B cell (primary cell): ENCODE measurements at regions not wholly inside any gene's neighbourhood (a gene's known extent, or its start where the extent isn't known, plus 50 kb on each side); places are given as distances from the start of the nearest gene placed in this dataset.
"Not testable (repeated sequence)": the region's sequence is repeated elsewhere in the genome, so short reads cannot be mapped to it uniquely, and the experiment has no call there.

ENCODE experiments used
- ATAC-seq: fragments of 200-7000 bp; cut with Tn5 transposase; one replicate; pipeline ENCODE4 v1.10.0; 2021; ENCODE audit warnings: low read depth, mild to moderate bottlenecking, moderate number of reproducible peaks, moderate library complexity
- CTCF ChIA-PET: fragments of 350-600 bp; sonication (Branson Sonifier 250); formaldehyde crosslinking; loops from one replicate; lab custom pipeline; 2021; ENCODE audit warnings: antibody characterized with exemption, inconsistent platforms; lab: Charles Lee
- POLR2A ChIA-PET: fragments of 350-600 bp; sonication (Branson Sonifier 250); formaldehyde crosslinking; loops from one replicate; lab custom pipeline; 2021; ENCODE audit warnings: antibody characterized with exemption; lab: Charles Lee
- DNase-seq: peaks from one replicate; pipeline ENCODE4 v3.0.0; 2013
- H2AFZ ChIP-seq: 2 replicates; pipeline ENCODE4 v1.6.1; 2012; ENCODE audit warnings: mild to moderate bottlenecking, low read depth, low read length; ENCODE audit not compliant: insufficient read depth, poor library complexity, severe bottlenecking
- H3K27ac ChIP-seq, 2 donors: 1 replicate in 1 of 2; 2 replicates in 1 of 2; pipeline ENCODE4 v1.5.1; 2012 to 2013; ENCODE audit warnings: low read length in 2 of 2, mild to moderate bottlenecking in 2 of 2, moderate library complexity in 1 of 2
- H3K27me3 ChIP-seq, 4 experiments: fragments of 200-600 bp in 1 of 4; sonication (generic) in 1 of 4; replicated peaks in 1 of 4; 1 replicate in 2 of 4; 2 replicates in 2 of 4; pipeline versions ENCODE4 v1.6.1 to v1.7.0; 2013 to 2016; ENCODE audit warnings: low read length in 3 of 4, mild to moderate bottlenecking in 2 of 4, mixed read lengths in 1 of 4, moderate library complexity in 1 of 4; ENCODE audit not compliant: insufficient read depth in 4 of 4, control insufficient read depth in 3 of 4; ENCODE audit errors: control extremely low read depth in 1 of 4
- H3K36me3 ChIP-seq, 2 experiments: replicated peaks in 1 of 2; 1 replicate in 1 of 2; 2 replicates in 1 of 2; pipeline versions ENCODE4 v1.6.1 to v1.7.1; 2013; ENCODE audit warnings: low read length in 1 of 2; ENCODE audit not compliant: insufficient read depth in 2 of 2, control insufficient read depth in 1 of 2; ENCODE audit errors: control extremely low read depth in 1 of 2, extremely low read depth in 1 of 2
- H3K4me1 ChIP-seq, 2 donors: fragments of 200-600 bp in 1 of 2; sonication (generic) in 1 of 2; 1 replicate in 1 of 2; 2 replicates in 1 of 2; pipeline versions ENCODE4 v1.5.1 to v1.6.1; 2013 to 2017; ENCODE audit warnings: low read length in 2 of 2; ENCODE audit not compliant: control insufficient read depth in 2 of 2, insufficient read depth in 2 of 2
- H3K4me2 ChIP-seq: replicated peaks from 2 replicates; pipeline ENCODE3; 2012; ENCODE audit warnings: mild to moderate bottlenecking, low read depth, low read length; ENCODE audit not compliant: poor library complexity, severe bottlenecking
- H3K4me3 ChIP-seq, 5 experiments: fragments of 200-600 bp in 1 of 5; sonication (generic) in 1 of 5; 1 replicate in 3 of 5; 2 replicates in 2 of 5; pipeline versions ENCODE4 v1.5.1 to v1.7.0; 2011 to 2016; ENCODE audit warnings: low read length in 4 of 5, mild to moderate bottlenecking in 4 of 5, low read depth in 2 of 5, control low read depth in 1 of 5, moderate library complexity in 1 of 5; ENCODE audit not compliant: insufficient read depth in 1 of 5; ENCODE audit errors: control extremely low read depth in 1 of 5, extremely low read depth in 1 of 5
- H3K79me2 ChIP-seq: fragments of 200-600 bp; sonication (generic); one replicate; pipeline ENCODE4 v1.6.0; 2016; ENCODE audit warnings: low read length; ENCODE audit not compliant: control insufficient read depth, insufficient read depth
- H3K9ac ChIP-seq: fragments of 200-600 bp; sonication (generic); 2 replicates; pipeline ENCODE4 v1.6.1; 2017; ENCODE audit warnings: mild to moderate bottlenecking, low read length, moderate library complexity
- H3K9me3 ChIP-seq, 3 donors: one replicate each; pipeline versions ENCODE4 v1.6.1 to v1.7.1; 2013; ENCODE audit warnings: low read length in 2 of 3; ENCODE audit not compliant: control insufficient read depth in 2 of 3, insufficient read depth in 1 of 3; ENCODE audit errors: control extremely low read depth in 1 of 3
- H4K20me1 ChIP-seq: 2 replicates; pipeline ENCODE4 v1.6.0; 2012; ENCODE audit warnings: mild to moderate bottlenecking, low read length; ENCODE audit not compliant: insufficient read depth, control insufficient read depth, poor library complexity, severe bottlenecking
- H3K27ac Mint-ChIP-seq: one replicate; pipeline ENCODE4 v1.8.0; 2021; ENCODE audit warnings: mixed read lengths
- H3K27me3 Mint-ChIP-seq: one replicate; pipeline ENCODE4 v1.8.0; 2021; ENCODE audit warnings: mixed read lengths
- H3K4me1 Mint-ChIP-seq: one replicate; pipeline ENCODE4 v1.8.0; 2021; ENCODE audit warnings: mixed read lengths
- H3K4me3 Mint-ChIP-seq: one replicate; pipeline ENCODE4 v1.8.0; 2021; ENCODE audit warnings: mixed read lengths
- H3K9me3 Mint-ChIP-seq: one replicate; pipeline ENCODE4 v1.8.0; 2022; ENCODE audit warnings: mixed read lengths; ENCODE audit not compliant: insufficient read depth
- EZH2 ChIP-seq: IDR thresholded peaks from 2 replicates; pipeline ENCODE4 v1.6.1; 2012; ENCODE audit warnings: borderline replicate concordance, low read depth, mild to moderate bottlenecking, moderate library complexity, low read length; ENCODE audit not compliant: insufficient read depth, poor library complexity, severe bottlenecking
- WGBS: methylation state at CpG from one replicate; pipeline ENCODE4 v1.1.5; 2013; ENCODE audit warnings: missing lambda C conversion rate; ENCODE audit not compliant: insufficient coverage; 5-methylcytosine and 5-hydroxymethylcytosine counted together
- intact Hi-C: fragments of 100-400 bp; cut with micrococcal nuclease; formaldehyde crosslinking; loops from one replicate; pipeline ENCODE4 v1.10.0; 2022
- TF ChIP-seq, protein P1 (sequence below): fragments of 200-600 bp; IDR thresholded peaks from one replicate; pipeline ENCODE4 v1.8.0; 2022; ENCODE audit warnings: antibody characterized with exemption, mild to moderate bottlenecking

DNA sequence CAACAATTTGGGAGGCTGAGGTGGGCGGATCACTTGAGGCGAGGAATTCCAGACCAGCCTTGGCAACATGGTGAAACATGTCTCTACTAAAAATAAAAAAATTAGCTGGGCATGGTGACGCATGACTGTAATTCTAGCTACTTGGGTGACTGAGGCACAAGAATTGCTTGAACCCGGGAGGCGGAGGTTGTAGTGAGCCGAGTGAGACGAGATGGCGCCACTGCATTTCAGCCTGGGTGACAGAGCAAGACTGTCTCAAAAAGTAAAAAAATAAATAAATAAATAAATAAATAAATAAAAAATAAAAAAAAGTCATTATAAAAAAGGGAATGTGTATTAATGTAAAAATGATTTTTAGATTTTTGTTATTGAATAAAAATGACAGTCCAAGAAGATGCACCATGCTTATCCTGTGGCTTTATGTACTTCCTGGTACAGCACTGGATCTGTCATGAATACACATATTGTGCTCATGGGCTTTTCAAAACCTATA, 658.8 kb upstream of the LRRN3 start:
- DNase-seq (no peak), ATAC-seq (no peak)
- TF ChIP-seq, protein P1, sequence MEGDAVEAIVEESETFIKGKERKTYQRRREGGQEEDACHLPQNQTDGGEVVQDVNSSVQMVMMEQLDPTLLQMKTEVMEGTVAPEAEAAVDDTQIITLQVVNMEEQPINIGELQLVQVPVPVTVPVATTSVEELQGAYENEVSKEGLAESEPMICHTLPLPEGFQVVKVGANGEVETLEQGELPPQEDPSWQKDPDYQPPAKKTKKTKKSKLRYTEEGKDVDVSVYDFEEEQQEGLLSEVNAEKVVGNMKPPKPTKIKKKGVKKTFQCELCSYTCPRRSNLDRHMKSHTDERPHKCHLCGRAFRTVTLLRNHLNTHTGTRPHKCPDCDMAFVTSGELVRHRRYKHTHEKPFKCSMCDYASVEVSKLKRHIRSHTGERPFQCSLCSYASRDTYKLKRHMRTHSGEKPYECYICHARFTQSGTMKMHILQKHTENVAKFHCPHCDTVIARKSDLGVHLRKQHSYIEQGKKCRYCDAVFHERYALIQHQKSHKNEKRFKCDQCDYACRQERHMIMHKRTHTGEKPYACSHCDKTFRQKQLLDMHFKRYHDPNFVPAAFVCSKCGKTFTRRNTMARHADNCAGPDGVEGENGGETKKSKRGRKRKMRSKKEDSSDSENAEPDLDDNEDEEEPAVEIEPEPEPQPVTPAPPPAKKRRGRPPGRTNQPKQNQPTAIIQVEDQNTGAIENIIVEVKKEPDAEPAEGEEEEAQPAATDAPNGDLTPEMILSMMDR, result no peak
- no peak for TF ChIP-seq EZH2
- Mint-ChIP-seq H3K9me3 (peaks cover 2% of the 10 kb centered on the region), H3K4me3 (no peak overlapping the region), H3K27me3 (no peaks in the 10 kb centered on the region), H3K4me1 (no peaks in the 10 kb centered on the region), H3K27ac (no peak overlapping the region)
- 95% methylated on average over 3 of the region's 8 CpGs for WGBS
- ChIA-PET CTCF (no interaction called here), POLR2A (no interaction called here)
- no peak overlapping the region for H2AFZ ChIP-seq
- no peak overlapping the region for H3K4me3 ChIP-seq
- intact Hi-C loops, result no loop called here
- H3K79me2 ChIP-seq, result no peaks in the 10 kb centered on the region
- H3K36me3 ChIP-seq, result no peaks in the 10 kb centered on the region
- no peak overlapping the region for H3K4me2 ChIP-seq
- H3K27ac ChIP-seq, result no peak overlapping the region
- H3K4me1 ChIP-seq, result no peaks in the 10 kb centered on the region
- H3K27me3 ChIP-seq, result no peaks in the 10 kb centered on the region
- H4K20me1 ChIP-seq, result no peaks in the 10 kb centered on the region
- H3K9ac ChIP-seq, result no peak overlapping the region
- H3K9me3 ChIP-seq, result peaks cover 0 to 1% (median 0%) of the 10 kb centered on the region in 3 donors

DNA sequence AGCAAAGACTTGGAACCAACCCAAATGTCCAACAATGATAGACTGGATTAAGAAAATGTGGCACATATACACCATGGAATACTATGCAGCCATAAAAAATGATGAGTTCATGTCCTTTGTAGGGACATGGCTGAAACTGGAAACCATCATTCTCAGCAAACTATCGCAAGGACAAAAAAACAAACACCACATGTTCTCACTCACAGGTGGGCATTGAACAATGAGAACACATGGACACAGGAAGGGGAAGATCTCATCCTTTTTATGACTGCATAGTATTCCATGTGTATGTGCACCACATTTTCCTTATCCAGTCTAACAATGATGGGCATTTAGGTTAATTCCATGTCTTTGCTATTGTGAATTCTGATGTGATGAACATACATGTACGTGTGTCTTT, 652.0 kb upstream of the LRRN3 start:
- H4K20me1 ChIP-seq, H3K4me2 ChIP-seq, H2AFZ ChIP-seq, DNase-seq, H3K9me3 ChIP-seq, H3K27ac Mint-ChIP-seq, H3K27me3 Mint-ChIP-seq, H3K36me3 ChIP-seq, H3K4me1 Mint-ChIP-seq, H3K4me3 Mint-ChIP-seq, H3K9ac ChIP-seq, H3K4me1 ChIP-seq, CTCF ChIA-PET, intact Hi-C loops, ATAC-seq, H3K9me3 Mint-ChIP-seq, H3K79me2 ChIP-seq, H3K4me3 ChIP-seq, H3K27me3 ChIP-seq, H3K27ac ChIP-seq, POLR2A ChIA-PET: not testable (repeated sequence)
- no CpG with 5 or more reads among the region's 2 CpGs for WGBS
